Sigmoid colon (tissue), 4 donors: ENCODE measurements at regions not wholly inside any gene's neighbourhood (a gene's known extent, or its start where the extent isn't known, plus 50 kb on each side); places are given as distances from the start of the nearest gene placed in this dataset.

ENCODE experiments used
- CTCF ChIP-seq, 4 experiments: fragments of 450-650 bp in 3 of 4; fragments of 200-600 bp in 1 of 4; IDR thresholded peaks; one replicate each; pipeline ENCODE4 v1.5.1; 2016 to 2019; ENCODE audit warnings: antibody characterized with exemption in 4 of 4, mild to moderate bottlenecking in 3 of 4, moderate library complexity in 2 of 4
- EP300 ChIP-seq, 4 donors: sonication (generic); formaldehyde crosslinking; IDR thresholded peaks; one replicate each; pipeline ENCODE4 v1.6.1; 2017; ENCODE audit warnings: antibody characterized with exemption in 4 of 4
- POLR2A ChIP-seq, 2 donors: fragments of 450-650 bp; IDR thresholded peaks; one replicate each; pipeline ENCODE4 v1.6.1; 2016; ENCODE audit warnings: antibody characterized with exemption in 2 of 2, mild to moderate bottlenecking in 2 of 2, moderate library complexity in 2 of 2
- POLR2AphosphoS5 ChIP-seq, 4 donors: sonication (generic); formaldehyde crosslinking; IDR thresholded peaks; one replicate each; pipeline ENCODE4 v1.6.1; 2017; ENCODE audit warnings: antibody characterized with exemption in 4 of 4

GRCh38 chr13:64925284-64925683 is 2304.9 kb downstream of the PCDH9 start:
- TF ChIP-seq CTCF (IDR thresholded peaks at IDR 0.05) (no peak), POLR2AphosphoS5 (IDR thresholded peaks at IDR 0.05) (no peak), POLR2A (IDR thresholded peaks at IDR 0.05) (no peak), EP300 (IDR thresholded peaks at IDR 0.05) (no peak)
